HG02763 (cell line): ENCODE measurements at regions not wholly inside any gene's neighbourhood (a gene's known extent, or its start where the extent isn't known, plus 50 kb on each side); places are given as distances from the start of the nearest gene placed in this dataset.
"Not testable (repeated sequence)": the region's sequence is repeated elsewhere in the genome, so short reads cannot be mapped to it uniquely, and the experiment has no call there.

Experiments
- ATAC-seq: cut with Tn5 transposase; IDR thresholded peaks from one replicate; pipeline ENCODE4 v1.9.1; 2021; ENCODE audit warnings: mild to moderate bottlenecking, moderate library complexity; ENCODE audit not compliant: unreplicated experiment

DNA sequence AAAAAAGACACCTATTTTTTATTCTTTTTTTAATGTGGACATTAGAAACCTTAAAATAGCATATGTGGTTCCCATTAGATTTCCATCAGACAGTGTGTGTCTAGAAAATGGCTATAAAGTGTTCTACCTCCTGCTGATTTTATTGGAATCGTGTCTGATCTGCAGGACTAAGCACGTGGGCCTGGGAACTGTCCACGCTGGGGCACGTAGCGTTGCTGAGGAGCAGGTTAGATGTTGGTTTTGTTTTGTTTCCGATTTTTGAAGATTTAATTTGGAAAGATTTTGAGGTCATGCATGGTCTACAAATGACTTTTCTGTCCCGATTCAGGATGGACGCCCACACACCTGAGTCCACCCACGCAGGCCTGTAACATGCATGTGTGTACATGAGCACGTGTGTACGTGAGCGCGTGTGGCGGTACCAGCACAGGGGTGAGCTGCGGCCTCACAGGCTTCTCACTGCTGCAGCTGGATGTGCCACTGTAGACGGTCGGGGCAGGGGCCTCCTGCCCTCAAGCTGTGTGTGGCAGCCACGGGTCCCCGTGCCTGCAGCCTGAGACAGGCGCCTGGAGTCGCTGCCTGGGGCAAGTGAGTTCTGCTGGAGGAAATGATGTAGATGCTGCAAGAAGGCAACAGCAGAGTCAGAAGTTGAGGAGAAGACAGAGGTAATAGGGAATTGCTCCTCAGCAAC is 99.7 kb upstream of the CTDP1 start:
- no peak for ATAC-seq

DNA sequence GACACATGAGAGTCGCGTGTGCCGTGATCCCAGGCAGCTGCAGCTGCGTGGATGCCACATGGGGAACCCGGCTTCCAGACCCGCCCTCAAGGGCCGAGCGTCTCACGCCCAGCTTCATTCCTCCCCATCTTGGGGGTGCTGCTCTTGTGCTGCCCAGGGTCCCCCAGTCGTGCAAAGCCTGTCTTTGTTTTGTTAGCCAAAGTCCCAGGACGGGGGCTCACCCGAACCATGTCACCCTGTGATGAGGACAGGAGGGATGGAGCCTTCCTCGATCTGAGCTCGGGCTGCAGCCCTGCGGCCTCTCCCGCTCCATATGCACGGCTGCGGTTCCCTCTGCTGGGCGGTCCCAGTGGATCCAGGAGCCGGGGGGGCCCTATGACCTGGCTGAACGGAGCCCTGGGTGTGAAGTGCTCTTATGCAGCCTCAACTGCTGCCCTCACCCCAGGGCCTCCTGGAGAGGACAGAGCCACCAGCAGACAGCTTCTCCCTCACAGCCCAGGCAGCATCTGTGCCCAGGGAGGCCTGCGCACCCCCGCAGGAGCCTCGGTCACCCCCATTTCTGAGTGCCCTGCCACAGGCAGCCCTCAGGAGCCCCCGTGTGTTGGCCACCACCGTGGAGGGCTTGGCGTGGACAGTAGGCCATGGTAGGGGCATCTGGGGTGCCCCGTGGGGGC is 99.0 kb upstream of the CTDP1 start:
- no peak for ATAC-seq

DNA sequence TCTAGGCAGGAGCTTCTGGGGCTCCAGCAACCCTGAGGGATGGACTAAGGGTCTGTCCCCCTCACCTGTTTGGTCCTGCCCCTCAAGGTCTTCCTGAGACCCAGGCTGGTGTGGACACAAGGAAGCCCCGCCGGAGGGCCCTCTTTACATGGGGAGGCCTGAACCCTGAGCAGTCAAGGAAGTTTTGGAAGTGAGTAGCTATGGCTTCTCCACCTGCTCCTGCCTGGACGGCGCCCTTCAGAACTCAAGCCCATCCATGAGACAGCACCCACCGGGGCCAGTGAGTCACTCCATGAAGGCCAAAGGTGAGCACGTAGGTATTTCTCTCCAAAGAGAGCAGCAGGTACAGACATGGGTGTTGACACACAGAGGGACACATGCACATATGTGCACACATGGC is 98.2 kb upstream of the CTDP1 start:
- no peak for ATAC-seq

DNA sequence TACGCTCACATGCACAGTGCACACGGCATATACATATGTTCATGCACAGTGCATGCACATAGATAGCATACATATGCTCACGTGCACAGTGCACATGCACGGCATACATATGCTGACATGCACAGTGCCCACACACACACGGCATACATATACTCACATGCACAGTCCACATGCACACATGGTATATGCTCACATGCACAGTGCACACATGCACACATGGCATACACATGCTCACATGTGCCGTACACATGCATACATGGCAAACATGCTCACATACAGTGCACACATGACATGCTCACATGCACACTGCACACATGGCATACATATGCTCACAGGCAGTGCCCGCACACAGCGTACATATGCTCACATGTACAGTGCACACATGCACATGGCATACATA is 97.7 kb upstream of the CTDP1 start:
- ATAC-seq: no peak

DNA sequence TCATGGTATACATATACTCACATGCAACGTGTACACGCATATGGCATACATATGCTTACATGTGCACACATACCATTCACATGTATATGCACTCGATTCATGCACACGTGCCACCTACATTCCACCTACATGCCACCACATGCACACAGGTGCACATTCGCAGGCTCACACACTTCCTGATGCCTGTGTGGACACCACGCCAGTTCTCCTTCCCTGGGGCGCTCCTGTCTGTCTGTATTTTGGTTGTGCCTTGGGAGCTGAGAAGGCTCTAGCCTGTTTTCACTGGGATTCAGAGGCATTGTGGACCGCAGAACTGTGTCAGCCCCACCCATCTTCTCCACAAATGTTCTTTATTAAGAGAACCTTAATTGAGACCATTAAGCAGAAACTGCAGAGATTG is 96.6 kb upstream of the CTDP1 start:
- ATAC-seq: no peak

DNA sequence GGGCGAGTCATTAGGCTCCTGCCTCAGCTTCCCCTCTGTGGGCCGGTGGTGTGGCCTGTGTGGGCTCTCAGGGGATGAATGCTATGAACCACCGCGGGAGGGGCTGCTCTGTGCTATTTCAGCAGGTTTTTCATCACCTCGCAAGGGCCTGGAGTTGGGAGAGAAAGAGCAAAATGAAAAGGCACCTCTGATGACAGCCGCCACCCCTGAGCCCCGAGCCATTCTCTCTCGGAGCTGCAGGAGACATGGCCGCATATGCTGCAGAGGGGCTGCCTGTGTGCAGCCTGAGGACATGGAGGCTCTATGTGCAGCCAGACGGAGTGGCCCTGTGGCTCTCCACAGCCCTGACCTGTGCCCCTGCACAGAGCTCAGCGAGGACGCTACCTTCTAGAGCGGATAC is 96.2 kb upstream of the CTDP1 start:
- no peak for ATAC-seq

DNA sequence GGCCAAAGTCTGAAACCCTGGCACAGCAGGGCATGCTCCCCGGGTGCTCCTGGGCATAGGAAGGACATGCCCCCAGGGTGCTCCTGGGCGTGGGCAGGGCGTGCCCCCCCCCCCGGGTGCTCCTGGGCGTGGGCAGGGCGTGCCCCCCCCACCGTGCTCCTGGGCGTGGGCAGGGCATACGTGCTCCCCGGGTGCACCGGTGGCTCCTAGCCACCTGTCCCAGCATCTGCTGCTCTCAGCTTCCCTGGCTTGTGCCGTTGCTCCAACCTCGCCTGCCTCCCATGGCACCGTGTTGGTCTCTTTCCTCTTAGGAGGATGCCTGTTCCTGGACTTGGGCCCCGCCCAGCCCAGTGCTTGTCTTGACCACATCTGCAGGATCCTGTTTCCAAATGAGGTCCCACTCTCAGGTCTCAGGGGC is 95.6 kb upstream of the CTDP1 start:
- ATAC-seq: no peak

DNA sequence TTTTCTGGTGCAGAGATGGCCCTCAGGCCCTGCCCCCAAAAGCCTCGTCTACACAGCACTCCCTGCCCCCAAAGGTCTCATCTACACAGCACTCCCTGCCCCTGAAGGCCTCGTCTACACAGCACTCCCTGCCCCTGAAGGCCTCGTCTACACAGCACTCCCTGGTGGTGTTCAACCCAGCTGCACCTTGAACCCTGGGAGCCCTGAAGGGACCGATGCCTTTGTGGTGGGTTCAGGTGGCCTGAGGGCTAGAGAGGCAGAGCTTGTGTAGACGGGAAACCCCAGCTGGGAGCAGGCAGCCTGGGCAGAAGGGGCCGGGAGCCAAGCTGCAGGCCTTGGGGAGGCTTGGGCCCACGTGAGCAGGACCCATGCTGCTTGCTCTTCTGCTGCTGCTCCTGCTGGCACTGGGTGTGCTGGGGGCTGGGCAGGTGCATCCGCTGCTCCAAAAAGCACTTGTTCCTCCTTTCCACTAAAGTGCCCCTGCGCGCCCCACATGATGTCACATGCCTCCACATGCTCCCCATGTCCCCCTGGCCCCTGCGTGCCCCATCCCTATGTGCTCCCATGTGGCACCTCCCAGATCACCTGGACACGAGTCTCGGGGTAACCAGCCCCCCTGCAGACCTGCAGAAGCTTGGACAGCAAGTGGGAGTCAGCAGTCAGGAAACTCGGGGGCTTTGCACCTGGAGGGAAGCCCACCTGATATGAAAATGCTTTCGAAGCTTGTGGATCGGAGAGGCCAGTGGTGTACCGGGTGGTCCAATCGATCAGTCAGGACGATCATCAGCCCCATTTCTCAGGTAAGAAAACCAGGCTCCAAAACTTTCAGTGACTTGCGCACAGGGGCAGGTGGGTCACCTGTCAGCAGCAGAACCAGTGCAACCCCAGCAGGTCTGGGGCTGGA is 94.9 kb upstream of the CTDP1 start:
- no peak for ATAC-seq

DNA sequence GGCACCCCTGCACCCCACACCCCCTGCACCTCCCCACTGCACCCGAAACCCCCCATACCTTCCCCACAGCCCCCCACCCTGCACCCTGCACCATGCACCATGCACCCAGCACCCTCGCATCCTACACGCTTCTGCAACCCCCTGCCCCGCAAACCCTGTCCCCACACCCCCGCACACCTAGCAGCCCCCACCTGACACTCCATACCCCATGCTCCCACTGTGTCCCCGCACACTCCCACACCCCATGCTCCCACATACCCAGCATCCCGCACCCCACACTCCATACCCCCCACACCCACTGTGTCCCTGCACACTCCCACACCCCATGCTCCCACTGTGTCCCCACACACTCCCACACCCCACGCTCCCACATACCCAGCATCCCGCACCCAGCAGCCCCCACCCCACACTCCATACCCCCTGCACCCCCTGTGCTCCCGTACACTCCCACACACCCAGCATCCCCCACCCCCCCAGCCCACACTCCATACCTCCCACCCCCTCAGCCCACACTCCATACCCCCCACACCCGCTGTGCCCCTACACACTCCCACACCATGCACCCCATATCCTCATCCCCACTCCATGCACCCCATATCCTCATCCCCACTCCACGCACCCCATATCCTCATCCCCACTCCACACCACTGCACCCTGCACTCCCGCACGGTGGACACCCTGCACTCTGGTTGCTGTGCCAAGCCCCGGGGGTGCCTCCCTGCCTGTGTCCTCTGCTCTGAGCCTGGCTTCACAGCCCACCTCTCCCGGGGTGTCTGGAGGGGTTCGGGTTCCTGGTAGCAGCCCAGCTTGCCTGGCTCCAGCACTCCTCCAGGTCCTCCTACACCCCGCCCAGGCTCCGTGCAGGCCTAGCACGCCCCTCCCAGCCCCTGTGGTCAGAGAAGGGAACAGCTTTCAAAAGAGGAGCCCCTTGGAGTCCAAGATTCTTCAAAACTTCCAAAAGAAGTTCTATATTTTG is 93.9 kb upstream of the CTDP1 start:
- no peak for ATAC-seq

DNA sequence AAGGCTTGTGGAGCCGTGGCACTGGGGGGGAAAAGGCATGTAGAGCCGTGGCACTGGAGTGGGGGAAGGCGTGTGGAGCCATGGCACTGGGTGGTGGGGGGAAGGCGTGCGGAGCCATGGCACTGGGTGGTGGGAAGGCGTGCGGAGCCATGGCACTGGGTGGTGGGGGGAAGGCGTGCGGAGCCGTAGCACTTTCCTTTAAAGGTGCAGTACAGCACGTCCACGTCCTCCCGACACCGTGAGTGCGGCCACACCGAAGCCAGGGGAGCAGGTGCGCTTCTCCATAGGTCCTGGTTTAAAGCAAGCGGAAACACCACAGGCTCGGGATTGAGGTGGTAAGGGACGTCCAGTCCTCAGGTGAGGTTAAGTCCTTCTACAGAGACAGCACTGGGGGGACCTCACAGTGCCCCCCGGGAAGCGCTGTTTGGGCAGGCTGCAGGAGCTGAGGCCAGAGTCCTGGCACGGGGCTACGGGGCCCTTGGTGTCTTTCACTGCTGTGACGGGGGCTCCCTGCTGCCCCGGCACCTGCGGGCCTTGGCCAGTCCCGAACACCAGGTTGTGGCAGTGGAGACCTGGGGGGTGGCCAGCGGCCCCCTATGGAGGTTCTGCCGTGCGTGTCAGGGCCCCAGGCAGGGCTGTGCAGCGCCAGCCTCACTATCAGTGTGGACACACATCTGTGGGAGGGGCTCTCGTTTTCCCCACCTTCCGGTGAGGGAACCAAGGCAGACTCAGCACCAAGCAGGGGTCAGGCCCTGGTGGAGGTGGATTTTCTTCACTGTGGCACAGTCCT is 93.0 kb upstream of the CTDP1 start:
- ATAC-seq: no peak

DNA sequence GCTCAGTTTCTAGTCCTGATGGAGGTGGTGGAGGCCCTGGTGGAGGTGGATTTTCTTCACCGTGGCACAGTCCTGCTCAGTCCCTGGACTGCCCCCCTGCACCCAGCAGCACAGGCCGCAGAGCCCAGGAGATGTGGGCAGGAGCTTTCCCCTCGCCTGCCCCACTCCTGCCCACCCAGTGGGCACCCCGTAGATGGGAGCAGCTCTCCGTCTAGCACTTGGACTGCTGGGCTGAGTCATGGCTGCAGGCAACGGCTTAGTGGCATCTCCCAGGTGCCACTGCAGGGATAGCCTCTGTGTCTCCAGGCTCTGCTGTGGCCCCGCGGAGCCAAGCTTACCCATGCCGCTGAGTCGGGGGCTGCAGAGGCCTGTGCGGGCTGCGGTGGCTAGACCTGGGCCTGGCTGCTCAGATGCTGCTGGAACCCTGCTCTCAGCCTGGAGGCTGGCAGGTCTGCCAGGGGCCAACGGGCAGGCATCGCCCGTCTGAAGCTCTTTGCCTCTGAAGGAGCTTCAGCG is 92.3 kb upstream of the CTDP1 start:
- ATAC-seq: no peak

DNA sequence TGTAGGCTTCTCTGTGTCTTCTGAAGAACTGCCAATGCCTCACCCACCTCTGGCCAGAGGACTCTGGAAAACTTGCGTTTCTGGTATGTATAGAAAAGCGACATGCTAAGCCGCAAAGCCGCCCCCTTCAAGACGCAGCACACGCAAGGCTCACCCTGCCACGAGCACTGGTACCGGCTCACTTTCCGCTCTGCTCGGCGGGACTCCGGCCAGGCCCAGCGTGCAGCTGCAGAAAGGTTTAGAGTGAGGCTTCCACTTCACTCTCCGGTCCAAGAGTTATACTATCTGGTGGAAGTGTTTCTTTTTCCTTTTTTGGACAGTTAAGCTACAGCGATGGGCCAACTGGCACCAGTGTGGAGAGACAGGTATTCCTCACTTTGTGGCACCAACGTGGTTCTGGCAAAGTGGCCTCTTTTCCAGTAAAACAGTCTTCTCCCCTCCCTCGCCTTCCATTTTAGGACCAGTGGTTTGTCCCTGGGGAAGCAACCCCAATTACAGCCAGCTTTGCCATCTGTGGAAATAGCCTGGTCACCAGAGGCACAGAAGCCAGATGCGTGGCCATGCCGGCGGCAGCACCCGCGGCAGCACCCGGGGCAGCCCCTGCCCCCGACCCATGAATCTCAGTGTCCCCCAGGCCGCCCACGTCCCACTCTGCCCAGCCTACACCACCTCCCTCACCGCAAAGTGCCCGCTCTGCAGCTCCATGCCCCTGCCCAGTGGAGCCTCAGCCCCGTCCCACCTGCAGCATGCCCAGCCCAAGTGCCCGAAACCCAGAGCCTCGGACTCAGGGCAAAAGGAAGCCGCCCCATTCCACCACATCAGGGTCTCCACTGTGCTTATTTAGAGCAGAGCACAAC is 91.6 kb upstream of the CTDP1 start:
- ATAC-seq: no peak

DNA sequence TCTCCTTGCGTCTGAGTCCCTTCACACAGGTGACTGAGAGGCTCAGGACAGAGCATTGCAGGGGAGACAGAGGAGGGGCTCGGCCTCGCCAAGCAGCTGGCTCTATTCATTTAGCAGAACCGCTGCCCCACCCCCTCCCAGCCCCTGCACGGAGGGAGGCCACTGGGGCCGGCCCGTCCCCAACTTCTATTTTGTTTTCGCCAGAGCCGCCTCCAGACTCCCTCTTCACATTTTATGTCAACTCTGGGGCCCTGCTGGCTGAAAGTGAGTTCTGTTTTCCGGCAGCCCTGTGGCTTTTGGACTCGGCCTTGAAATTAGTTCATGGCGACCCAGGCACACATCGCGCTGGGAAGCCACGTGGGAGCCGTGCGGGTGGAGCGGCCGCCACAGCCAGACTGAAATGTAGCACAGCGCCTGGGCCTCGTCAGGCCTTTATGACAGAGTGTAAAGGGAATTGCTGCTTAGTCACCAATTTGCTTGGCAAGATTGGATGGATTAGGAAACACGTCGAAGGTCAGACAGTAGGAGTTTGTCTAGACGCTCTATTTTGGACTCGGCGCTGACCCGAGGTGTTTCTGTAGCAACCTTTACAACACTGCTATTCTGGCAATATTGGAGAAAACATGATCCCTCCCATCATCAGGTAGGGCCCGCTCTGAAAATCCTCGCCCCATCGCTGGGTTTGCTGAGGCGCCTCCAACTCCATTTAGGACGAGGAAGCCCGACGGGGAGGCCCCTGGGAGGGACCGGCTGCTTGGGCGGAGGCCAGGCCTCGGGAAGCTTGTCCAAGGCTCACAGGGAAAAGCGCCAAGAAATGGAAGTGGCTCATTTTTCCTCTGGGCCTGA is 90.7 kb upstream of the CTDP1 start:
- ATAC-seq: no peak

DNA sequence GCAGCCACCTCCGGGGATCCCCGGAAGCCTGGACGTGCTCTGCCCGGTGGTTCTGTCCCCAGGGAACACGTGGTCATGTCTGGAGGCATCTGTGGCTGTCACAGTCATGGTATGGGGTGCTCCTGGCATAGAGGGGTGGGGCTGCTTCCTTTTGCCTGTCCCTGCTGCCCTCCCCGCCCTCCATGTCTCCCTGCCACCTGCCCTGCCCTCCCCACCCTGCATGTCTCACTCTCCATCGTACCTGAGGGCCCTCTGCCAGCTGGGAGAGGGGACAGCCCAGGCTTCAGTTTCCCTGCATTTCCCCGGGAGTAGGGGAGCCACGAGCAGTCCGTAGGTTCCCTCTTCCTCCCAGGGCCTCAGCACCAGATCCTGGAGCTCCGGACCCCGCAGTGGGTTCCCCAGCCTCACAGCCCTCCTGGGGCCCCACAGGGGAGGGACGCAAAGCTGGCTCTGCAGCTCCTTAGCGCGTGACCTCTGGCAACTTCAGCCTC is 90.0 kb upstream of the CTDP1 start:
- ATAC-seq: no peak

DNA sequence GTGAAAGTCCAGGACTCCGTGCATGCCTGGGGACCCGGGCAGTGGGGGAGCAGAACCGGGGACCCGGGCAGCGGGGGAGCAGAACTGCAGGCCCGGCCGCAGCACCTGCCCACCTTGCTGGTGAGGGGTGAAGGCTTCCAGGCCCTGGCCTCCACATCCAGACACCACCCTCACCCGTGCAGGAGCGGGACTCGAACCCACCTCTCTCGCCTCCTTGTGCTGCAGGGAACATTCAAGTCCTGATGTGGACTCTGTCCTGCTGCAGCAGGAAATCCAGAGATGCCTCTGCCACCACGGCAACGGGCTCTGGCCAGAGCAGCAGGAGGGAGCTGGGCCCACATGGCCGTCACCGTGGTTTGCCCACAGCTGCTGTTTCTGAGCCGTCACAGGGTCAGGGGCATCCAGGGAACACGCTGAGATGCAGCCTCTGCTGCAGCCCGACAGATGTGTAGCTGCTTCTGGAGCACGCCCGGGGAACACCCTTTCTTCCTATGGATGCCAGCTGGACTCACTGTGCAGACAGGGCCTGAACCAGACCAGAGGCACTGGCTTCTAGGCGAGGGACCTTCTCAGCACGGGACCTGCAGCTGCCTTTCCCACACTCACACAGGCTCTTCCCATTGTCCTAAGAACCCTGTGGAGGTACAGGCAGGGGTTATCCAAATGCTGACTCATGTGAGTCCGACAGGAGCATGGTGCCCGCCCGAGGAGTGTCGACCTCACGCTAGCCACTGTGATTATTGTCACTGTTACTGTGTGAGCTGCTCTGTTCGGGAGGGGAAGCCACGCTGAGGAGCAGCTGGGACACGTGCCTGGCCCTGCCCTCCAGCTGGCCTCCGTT is 89.2 kb upstream of the CTDP1 start:
- no peak for ATAC-seq

DNA sequence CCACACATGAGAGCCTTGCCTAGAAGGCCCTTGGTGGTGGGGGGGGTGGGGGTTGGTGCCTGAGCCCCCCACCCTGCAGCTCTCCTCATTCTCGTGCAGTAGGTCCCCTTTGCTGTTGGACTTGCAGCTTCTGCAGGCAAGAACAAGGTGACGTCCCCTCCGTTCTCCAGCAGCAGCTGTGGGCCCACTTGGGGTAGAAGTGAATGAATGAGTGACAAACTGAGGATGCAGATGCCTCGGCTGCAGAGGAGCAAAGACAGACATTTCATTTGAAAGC is 88.6 kb upstream of the CTDP1 start:
- no peak for ATAC-seq

DNA sequence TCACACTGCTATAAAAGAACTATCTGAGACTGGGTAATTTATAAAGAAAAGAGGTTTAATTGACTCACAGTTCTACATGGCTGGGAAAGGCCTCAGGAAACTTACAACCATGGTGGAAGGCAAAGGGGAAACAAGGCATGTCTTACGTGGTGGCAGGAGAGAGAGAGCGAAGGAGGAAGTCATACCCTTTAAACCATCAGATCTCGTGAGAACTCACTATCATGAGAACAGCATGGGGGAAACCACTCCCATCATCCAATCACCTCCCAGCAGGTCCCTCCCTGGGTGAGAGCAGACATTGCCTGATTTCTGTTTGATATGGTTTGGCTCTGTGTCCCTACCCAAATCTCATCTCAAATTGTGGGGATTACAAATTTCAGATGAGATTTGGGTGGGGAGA is 86.9 kb upstream of the CTDP1 start:
- ATAC-seq: not testable (repeated sequence)
